ENCODE measurements at regions not wholly inside any gene's neighbourhood (a gene's known extent, or its start where the extent isn't known, plus 50 kb on each side); places are given as distances from the start of the nearest gene placed in this dataset.

GRCh38 chr3:70426071-70426470 lies 113.6 kb upstream of the MDFIC2 start:
- TF ChIP-seq CTCF (IDR thresholded peaks at IDR 0.05; ENCODE audit: borderline replicate concordance, extremely low read depth, low read length, poor library complexity, severe bottlenecking) = no peak
- TF ChIP-seq EZH2 (IDR thresholded peaks at IDR 0.05; ENCODE audit: borderline replicate concordance, low read depth, low read length, severe bottlenecking) = no peak
